Activated T-cell treated with anti-CD3 and anti-CD28 coated beads, Interleukin-2, amount 50 U/mL, for 1 hour (primary cell): ENCODE measurements at regions not wholly inside any gene's neighbourhood (a gene's known extent, or its start where the extent isn't known, plus 50 kb on each side); places are given as distances from the start of the nearest gene placed in this dataset.

ENCODE experiments used
- DNase-seq: peaks from one replicate; pipeline ENCODE4 v3.0.0-alpha.2; 2020

DNA sequence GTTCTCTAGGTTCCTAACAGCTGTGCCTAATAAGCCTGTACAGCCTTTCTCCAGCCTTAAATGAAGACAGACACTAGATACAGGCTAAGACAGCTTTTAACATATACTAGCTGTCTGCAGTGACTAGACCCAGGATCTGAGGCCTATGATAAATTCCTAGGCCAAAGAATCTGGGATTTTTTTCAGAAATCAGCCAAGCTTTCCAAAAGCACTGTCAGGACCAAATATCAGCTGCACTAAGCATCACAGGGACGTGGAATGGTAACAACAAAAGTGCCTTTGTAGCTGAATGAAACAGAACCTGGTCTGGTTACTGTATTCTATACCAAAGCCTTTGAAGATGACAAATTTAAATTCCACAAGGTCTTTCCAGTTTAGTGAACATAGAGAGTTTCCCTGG is 77.9 kb upstream of the DOCK9 start:
- DNase-seq = no peak

DNA sequence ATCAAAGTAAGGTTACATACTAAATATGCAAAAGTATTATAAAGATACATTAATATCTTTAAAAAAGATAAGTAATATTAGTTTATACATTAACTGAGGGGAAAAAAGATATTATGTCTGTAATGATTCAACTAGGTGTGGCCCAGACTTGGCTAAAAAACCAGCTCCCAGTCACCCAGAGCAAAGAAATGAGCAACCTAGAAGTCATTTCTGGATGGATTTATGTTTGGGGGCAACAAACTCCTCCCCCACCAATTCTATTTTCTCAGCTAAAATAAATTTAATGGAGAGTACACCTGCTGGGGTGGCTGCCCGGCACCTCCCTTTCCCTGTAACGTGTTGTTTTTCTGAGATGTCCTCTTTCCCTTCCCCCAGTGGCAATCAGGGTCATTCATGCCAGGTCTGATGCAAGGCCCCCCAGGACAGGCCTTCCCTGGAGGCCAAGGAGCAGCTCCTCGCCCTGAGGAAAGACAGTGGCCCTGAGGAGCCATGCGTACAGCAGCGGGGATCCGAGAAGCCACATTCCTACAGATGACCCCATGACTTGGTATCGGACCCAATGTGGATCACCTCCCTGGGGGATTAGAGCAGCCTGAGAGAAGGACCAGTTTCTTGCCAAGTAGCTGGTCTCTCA is 78.6 kb upstream of the DOCK9 start:
- no peak for DNase-seq

DNA sequence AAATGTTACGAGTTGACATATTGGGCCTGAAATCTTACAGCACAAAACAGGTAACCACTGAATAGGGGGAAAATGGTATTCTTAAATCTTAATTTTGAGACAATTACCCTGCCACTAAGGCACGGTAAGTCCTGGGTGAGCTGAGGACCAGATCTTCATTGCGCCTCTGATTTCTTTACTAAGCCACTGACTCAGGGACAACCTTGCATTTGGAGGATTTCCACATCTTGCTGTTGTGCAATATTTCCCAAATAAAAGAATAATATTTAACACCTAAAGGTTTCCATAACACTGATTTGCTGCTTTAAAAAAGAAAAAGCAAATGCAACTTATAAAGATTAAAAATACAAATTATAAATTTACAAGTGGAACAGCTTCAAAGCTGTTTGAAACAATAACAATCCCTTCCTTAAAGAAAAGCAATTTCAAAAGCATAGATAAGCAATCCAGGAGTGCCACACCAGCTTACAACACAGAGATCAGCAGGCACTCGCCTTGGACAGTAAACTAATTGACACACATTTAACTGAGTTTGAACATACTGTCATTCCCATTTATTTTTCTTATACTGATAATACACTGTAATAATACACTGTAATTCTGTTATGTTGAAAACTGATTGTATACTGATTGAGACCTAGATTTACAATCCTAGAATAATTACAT is 79.6 kb upstream of the DOCK9 start:
- no peak for DNase-seq

DNA sequence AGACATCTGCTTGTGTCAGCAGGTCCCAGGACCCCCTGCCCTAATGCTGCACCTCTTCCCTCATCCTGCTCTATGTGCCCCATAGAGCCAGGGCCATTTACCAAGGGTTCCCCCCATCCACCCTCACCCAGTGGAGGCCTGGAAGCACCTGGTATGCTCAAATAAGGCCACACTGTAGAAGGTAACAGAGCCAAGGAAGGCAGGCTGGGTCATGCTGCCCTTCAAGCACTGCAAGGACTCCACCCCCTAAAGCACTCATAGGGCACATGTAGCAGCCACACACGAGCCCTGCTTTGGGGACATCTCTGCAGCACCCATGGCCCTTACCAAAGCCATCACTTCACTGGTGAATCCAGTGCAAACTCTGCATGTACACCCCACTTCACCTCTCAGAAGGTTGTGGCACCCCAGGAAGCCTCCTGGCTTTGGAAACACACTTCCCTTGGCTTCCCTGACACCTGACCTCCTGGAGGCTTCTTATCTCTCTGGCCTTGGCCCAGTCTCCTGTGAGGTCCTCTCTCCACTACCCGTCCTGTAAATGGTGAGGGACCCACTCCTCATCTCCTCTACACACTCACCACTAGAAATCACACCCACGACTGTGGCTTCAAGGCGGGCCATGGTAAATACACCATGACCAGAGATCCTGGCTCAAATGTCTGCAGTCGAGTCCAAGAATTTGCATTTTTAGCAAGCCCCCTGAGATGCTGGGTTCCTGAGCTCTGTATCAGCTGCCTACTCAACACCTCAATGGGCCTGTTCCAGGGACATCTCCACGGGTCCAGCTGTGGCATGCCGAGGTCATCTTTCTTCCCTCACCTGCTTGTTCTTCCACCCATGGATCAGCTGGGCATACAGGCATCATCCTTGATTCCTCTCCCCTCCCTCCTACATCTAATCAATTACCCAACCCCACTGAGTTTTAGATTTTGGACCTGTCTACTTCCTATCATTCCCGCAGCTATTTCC is 80.9 kb upstream of the DOCK9 start:
- DNase-seq = no peak

DNA sequence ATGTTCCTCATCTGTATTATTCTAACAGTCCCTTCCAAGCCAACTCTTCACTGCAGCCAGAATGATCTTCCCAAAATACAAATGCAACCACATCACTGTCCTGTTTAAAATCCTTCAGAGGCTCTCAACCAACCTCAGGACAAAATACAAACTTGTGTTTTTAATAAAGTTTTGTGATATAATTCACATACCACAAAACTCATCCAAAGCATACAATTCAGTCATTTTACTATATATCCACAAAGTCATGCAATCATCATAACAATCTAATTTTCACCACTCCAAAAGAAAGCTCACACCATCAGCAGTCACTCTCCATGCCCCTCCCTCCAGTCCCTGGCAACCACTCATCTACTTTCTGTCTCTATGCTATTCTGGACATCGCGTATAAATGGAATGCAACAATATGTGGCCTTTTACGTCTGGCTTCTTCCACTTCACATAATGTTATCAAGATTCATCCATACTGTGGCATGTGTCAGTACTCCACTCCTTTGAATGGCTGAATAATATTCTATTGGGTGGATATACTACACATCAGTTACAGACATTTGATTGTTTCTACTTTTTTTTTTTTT is 81.7 kb upstream of the DOCK9 start:
- DNase-seq = no peak

DNA sequence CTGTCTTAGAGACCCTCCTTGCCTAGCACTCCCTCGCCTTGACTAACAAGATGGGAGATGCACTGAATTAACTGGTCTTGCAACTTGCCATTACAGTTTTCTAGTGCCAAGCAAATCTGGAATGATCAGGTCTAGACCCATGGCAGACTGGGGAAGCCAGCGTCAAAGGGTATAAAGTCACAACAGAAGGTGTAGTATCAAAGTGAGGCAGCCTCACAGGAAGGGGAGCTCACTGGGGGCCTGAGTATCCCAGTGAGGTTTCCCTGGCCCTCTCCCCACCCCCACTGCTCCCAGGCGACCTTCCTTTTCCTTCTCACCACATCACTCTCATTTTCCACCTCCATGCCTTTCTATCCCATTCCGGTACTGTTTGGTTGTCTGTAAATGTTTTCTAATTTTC is 83.5 kb upstream of the DOCK9 start:
- DNase-seq = no peak

DNA sequence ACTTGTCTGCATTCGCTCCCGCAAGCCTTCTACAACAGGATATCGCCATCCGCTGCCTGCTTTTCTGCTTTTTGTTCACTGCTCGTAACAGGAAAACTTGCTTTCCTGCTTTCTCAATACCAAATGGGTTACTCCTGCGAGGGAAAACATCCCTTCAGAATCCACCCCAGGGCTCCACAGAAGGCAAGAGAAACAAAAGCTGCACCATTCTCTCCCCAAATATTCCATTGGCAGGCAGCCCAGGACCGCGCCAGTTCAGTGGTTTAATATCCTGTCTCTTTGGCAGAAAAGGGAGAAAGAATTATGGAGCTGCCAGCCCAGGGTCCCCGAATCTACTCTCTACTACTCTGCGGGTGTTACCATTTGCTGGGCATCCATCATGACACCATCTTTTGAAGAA is 84.7 kb upstream of the DOCK9 start:
- DNase-seq = no peak

DNA sequence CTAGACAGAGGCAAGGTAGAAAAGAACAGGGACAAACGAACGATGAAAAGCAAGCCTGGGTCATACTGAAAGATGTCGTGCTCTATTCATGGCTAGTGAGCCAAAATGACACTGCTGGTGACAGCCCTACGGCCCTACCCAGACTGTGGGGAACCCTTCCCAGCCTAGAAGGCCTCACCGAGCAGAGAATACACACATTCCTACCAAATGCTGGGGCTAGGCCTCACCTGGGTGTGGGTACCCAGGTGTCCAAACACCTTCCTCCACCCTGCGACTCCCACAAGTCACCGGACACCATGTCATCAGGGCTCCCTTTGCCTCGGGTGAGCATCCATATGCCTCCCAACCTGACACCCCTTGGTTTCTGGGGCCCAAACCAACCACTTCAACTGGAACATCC is 85.3 kb upstream of the DOCK9 start:
- DNase-seq = no peak

DNA sequence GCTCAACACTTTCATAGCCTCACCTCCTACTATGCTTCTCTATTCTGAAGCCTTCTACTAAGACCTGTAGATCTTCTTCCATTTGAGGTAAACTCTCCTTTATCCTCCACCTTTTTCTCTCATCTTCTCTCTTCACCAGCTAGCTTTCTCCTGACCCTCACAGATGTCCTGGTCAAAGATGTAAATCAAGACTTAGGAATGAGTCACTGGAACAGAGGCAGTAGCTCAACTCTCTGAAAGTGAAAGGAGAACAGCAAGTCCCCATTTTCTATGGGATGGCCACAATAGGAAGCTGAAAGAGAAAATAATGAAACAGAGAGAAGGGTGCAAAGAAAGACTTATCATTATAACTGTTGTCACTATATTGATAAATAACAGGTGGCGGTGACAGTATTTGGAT is 86.1 kb upstream of the DOCK9 start:
- DNase-seq = no peak

DNA sequence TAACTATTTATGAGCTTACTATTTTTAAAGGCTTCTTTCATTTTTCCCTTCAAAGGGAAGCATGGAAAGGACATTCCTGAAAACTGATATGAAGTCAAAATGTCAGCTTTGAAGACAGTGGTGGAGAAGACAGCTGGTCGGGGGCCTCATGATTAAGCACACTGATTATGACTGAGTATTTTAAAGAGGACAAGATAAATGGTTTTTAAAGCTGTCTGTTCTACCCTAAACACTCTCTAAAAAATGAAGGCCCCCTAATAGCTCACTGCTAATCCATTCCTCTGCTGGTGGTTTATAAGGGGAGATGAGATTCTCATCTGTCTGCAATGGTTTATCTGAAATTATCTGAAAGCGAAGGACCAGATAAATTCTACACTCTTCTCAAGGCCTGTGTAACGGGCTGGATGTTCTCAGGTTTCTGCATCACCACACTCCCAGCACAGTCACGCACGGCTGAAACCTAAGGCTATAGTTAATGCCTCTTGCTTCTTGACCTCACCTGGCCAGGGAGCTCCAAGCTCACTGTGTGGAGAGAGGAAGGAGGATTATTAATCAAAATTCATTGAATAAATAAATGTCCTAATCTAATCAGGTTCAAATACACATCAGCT is 86.9 kb upstream of the DOCK9 start:
- DNase-seq = no peak

DNA sequence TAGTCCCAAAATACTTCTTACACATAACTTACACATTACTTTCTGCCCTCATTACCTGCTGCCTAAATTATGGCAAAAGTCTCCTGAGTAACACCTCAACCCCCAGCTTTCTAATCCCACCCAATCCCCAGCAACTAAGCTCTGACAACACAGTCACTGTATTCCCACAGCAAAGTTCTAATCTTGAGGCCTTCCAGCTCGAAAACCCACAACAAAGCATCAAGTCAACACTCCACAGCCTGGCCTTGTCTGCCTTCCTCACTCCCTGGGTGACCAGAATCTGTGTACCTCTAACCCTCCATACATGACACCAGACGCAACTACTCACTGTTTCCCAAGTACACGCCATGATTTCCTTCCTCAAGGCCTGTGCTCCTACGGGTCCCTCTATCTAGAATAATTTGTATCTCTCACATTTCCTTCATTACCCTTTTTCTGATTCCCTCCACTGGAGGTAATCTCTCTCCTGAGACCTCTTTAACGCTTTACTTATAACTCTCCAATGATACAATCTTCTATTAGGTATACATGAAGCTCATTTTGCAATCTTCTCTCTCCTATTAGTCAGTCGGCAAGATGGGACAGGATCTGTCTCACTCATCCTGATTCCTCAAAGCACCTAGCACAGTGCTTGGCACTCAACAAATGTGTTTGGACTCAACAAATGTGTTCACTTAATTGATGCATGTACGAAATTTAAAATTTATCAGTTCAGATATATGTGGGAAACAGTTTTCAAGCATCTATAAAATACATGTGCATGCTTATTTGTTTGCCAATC is 87.6 kb upstream of the DOCK9 start:
- no peak for DNase-seq

DNA sequence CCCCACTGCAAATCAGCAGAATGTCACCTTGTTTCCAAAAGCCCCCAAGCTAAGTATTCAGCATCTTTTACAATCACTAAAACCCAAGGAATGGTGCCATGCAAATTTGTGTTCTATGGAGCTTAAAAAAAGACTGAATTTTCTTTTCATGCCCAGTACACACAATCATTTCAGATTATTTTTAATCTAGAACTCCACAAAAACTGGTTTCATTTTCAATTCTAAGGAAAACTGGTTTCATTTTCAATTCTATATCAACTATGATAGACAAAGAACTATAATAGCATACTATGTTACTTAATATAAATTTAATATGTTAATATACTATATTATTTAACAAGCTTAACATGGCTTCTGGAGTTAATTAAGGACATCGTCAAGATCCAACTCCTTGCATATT is 88.4 kb upstream of the DOCK9 start:
- no peak for DNase-seq

DNA sequence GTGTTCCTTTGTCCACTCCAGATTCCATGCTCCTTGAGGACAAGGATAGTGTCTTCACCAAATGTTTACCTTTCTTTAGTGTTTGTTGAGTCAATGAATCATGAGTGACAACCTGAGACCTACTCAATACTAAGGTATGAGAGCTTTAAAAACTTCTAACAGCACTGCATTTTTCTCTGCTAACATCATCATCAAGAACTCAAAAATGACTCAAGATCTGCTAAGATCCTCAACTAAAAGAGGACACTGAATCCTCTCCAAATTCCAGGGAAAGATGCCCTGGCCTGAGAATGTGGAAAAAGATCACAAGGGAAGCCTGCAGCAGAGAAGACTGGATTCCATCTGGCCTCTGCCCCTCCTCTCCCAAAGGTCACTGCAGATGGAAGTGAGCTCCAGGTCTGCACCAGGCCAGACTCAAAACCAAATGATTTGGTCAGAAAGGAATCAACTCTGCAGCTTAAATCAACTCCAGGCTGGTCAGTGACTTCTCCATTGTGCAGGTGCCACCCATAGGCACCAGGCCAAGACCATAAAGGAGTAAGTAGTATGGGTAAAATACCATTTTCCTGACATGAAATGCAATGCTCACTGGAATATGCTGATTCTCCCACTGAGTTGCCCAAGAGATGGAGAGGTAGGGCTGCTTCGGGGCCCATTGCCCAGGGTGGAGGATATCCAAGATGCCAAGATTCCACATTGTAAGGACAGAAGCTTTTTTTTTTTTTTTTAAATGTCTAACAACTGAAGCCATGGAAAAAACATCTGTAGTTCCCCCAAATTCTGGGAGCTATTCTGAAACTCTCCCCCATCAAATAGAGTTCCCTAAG is 89.5 kb upstream of the DOCK9 start:
- no peak for DNase-seq

DNA sequence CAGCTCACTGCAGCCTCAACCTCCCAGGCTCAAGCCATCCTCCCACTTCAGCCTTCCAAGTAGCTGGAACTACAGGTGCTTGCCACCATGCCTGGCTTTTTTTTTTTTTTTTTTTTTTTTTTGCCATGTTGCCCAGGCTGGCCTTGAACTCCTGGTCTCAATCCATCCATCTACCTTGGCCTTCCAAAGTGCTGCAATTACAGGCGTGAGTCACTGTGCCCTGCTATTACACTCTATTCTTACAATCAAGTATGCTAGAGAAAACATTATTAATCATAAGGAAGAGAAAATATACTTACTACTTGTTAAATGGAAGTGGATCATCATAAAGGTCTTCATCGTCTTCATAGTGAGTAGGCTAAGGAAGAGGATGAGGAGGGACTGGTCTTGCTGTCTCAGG is 93.3 kb upstream of the DOCK9 start:
- no peak for DNase-seq

DNA sequence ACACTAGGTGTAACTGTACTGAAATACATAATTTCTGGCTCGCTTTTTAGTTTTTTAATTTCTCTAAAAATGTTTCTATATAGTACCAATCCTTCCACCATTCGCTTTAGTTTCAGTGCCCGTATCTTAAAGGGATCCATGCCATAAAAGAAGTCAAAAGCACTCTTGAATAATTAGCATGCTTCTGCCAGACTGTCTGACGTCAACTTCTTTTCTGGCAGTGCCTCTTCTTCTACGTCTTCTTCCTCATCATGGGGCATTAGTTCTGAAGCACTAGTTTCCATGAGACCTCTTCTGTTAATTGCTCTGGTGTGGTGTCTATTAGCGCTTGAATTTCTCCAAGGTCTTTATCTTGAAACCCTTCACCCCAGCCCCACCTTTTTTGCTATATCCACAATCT is 93.8 kb upstream of the DOCK9 start:
- no peak for DNase-seq

DNA sequence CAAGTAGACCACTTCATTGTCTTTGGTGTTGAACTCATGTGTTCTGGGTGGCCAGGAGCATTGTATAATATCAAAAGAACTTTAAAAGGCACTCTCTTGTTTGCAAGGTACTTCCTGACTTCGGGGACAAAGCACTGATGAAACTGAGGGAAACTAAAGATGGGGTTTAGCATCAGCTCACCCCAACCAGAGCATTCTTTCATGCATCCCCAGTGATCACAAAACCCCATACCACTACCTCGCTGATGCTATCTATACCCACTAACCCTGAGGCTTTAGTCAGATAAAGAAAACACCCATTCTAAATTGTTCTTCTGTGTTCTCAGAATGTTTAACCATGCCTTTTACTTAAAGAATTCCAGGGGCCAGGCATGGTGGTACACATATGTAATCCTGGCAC is 94.5 kb upstream of the DOCK9 start:
- DNase-seq = no peak

DNA sequence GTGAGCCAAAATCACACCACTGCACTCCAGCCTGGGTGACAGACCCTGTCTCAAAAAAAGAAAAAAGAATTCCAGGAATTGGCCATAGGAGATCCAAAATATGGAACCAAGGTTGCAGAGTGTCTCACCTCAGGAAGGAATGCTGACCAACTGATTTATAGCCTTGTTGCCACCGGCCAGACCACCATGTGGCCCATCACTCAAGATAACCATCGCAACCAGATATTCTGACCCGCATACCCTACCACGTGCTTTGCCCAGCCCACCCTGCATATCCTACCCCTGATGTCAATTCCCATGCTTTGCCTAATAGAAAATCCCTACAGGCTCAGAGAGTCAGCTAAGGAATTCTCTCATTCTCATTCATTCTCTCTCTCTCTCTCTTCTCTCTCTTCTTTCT is 95.1 kb upstream of the DOCK9 start:
- DNase-seq = no peak

DNA sequence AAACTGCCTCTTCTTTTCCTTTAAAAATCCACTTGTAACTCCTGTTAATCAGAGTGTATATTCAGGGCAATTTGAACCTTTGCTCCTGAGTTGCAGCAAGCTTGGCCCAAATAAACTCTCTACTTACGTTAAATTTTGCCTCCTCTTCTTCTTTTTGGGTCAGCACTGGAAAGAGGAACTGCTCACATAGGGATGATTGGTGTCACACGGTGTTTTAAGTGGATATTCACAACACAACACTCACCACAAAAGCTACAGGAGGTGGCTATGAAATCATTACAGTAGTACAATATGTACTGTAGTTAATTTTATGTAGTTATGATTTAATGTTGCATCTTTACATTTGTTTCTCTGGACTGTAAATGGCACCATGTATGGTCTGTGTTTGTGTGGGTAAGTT is 96.8 kb upstream of the DOCK9 start:
- DNase-seq = no peak

DNA sequence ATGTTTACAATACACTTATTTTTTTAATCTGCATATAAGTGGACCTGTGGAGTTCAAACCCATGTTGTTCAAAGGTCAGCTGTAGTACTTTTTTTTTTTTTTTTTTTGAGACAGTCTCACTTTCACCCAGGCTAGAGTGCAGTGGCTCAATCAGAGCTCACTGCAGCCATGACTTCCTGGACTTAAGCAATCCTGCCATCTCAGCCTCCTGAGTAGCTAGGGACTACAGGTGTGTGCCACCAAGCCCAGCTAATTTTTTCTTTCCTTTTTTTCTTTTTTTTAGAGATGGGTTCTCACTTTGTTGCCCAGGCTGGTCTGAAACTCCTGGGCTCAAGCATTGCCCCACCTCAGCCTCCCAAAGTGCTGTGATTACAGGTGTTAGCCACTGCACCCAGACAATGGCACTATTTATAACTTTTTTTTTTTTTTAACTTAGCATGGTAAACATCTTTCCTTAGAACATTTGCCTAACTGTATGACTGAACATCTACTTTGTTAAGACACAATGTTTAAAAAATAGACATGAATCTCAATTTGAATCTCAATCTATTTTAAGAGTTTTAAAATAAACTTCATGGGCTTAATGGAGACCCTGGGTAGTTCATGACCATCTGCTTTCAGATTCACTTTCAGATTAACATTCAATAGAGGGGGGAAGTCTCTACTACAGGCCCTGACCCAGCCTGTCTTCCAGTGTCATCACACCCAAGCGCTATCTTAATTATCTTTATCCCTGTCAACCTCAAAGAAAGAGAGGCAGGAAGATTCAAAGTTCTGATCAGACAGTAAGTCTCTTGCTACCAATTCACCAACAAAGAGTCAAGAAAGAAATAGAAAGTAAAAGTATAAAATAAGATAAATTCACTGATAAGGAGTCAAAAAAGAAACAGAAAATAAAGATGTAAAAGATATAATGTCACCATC is 97.7 kb upstream of the DOCK9 start:
- no peak for DNase-seq
